ENCODE measurements at regions not wholly inside any gene's neighbourhood (a gene's known extent, or its start where the extent isn't known, plus 50 kb on each side); places are given as distances from the start of the nearest gene placed in this dataset.

DNA sequence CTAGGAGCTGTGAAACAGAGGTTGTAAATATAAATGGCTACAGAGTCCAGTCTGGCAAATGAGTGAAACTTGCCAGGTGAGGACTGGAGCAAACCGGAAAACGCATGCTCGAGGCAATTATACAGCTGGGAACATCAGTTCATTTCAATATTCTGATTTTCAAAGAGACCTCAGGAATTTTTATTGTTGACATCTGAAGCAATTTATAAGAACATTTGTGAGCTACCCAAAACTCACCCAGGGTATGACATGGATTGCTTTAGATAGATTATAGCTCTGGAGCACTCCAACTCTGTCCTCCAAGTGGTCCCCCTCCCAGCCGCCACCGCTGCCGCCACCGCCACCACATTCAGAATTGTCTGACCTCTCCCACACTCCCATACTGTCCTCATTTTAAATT lies 84.6 kb upstream of the GRAMD2B start:
- no peak for TF ChIP-seq TAF1 (IDR thresholded peaks at IDR 0.05; ENCODE audit: low read depth)
- no peak for TF ChIP-seq EP300 (IDR thresholded peaks at IDR 0.05; ENCODE audit: borderline replicate concordance)
- TF ChIP-seq RAD21 (IDR thresholded peaks at IDR 0.05; ENCODE audit: low read depth): no peak
- no peak for TF ChIP-seq EGR1 (IDR thresholded peaks at IDR 0.05)
- no peak for TF ChIP-seq USF1 (IDR thresholded peaks at IDR 0.05)
- TF ChIP-seq FOXM1 (IDR thresholded peaks at IDR 0.05; ENCODE audit: borderline replicate concordance, low read depth): no peak
- TF ChIP-seq CREB1 (IDR thresholded peaks at IDR 0.05; ENCODE audit: low read depth): no peak
- TF ChIP-seq NFIC (IDR thresholded peaks at IDR 0.05): no peak
- no peak for TF ChIP-seq REST (IDR thresholded peaks at IDR 0.05; ENCODE audit: low read depth)
- no peak for TF ChIP-seq CEBPB (IDR thresholded peaks at IDR 0.05)
- no peak for TF ChIP-seq TCF12 (IDR thresholded peaks at IDR 0.05; ENCODE audit: low read depth)
- TF ChIP-seq, protein P1, sequence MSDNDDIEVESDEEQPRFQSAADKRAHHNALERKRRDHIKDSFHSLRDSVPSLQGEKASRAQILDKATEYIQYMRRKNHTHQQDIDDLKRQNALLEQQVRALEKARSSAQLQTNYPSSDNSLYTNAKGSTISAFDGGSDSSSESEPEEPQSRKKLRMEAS (IDR thresholded peaks at IDR 0.05): no peak
- TF ChIP-seq TEAD4 (IDR thresholded peaks at IDR 0.05): no peak
- no peak for TF ChIP-seq ZBTB7A (IDR thresholded peaks at IDR 0.05; ENCODE audit: low read depth)
- no peak for TF ChIP-seq YY1 (IDR thresholded peaks at IDR 0.05; ENCODE audit: low read depth)

- TF ChIP-seq RAD21 (IDR thresholded peaks at IDR 0.05; ENCODE audit: low read depth) (peak; percentile 95), NFIC (IDR thresholded peaks at IDR 0.05) (no peak), FOXM1 (IDR thresholded peaks at IDR 0.05; ENCODE audit: borderline replicate concordance, low read depth) (no peak)
Observed at GRCh38 chr5:126339215-126339805, 83.9 kb upstream of the GRAMD2B start.

DNA sequence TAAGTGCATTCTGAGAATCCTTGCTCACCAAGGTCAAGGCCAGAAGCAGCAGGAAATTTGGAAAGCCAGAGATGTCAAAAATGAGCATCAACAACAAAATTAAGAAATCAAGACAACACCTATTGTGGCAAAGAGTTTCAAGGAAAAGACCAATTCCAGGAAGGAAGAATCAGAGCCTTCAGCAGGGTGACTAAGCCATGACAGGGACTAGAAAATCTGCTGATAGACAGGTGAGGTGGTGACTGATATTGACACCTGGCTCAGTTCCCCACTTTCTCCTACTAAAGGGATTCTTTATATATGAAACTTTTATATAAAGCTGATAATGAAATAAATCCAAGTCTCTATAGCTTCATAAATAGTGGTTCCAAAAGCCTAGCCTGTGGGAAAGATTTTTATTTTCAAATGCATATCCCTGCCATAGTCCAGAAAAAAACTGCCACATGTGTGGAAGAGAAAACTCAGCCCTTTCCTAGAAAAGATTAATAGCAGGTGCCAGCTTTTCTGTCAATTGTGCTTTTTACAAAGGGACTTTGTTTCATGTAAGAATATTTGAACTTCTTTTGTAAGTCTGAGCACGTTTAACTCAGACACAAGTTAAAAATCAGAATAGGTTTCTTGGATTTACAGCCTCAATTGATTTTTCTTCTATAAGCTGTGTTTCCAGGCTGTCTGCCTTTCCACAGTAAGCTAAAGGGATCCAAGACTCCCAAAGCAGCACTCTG lies 81.1 kb upstream of the GRAMD2B start:
- TF ChIP-seq CEBPB (IDR thresholded peaks at IDR 0.05) (no peak), TAF1 (IDR thresholded peaks at IDR 0.05; ENCODE audit: low read depth) (no peak), EGR1 (IDR thresholded peaks at IDR 0.05) (no peak), EP300 (IDR thresholded peaks at IDR 0.05; ENCODE audit: borderline replicate concordance) (no peak), ZBTB7A (IDR thresholded peaks at IDR 0.05; ENCODE audit: low read depth) (no peak), REST (IDR thresholded peaks at IDR 0.05; ENCODE audit: low read depth) (no peak), FOXM1 (IDR thresholded peaks at IDR 0.05; ENCODE audit: borderline replicate concordance, low read depth) (no peak), CREB1 (IDR thresholded peaks at IDR 0.05; ENCODE audit: low read depth) (no peak), NFIC (IDR thresholded peaks at IDR 0.05) (no peak), YY1 (IDR thresholded peaks at IDR 0.05; ENCODE audit: low read depth) (no peak)
- TF ChIP-seq, protein P1 (IDR thresholded peaks at IDR 0.05): no peak

DNA sequence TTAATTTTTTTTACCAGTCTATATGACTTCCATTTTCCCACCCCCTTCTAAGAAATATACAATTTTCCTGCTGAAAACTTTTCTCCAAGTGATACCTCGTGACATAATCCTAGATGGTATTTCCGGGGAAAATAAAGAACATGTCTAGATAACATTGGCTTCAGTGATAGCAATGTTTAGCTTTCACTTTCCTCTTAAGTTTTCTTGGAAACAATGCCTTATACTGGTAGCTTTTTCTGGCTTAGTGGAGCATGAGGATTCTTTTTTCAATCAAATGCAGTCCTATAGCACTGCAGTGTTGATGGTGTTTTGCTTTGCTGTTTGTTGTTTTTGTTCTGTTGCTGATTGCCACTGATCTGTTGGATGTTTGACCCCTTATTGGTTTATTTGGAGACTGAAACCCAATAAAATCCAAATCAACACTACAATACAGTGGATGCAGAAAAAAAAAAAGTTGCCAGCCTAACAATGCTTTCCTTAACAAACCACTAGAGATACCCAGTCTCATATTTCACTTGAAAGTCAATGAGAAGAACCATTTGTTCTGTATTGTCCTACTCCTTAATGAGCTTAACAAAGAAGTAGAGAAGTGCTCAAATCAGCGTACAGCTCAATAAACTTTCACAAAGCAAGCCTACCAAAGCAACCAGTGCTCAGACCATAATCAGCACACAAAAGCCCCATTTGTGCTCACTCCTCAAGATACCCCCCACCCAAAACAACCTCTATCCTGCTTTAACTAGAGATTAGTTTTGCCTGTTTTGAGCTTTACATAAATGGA lies 74.2 kb upstream of the GRAMD2B start:
- TF ChIP-seq FOXM1 (IDR thresholded peaks at IDR 0.05; ENCODE audit: borderline replicate concordance, low read depth) (no peak), EGR1 (IDR thresholded peaks at IDR 0.05) (no peak), CEBPB (IDR thresholded peaks at IDR 0.05) (no peak), TAF1 (IDR thresholded peaks at IDR 0.05; ENCODE audit: low read depth) (no peak)

DNA sequence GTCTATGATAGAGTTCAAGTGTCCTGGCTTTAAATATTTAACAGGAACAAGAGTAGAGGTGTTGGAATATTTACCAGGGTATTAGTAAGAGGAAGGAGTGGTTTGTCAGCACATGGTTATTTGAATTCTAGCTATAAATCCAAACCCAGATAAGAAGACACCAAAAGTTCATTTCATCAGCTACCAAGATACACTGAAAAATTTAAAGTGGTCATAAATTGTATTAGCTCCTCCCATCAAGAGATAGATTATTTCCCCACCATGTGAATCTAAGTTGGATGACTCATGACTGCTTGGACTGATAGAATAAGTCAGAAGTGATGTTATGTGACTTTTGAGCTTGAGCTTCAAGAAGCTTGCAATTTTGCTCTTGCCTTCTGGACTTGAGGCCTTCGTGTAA lies 72.1 kb upstream of the GRAMD2B start:
- no peak for TF ChIP-seq CEBPB (IDR thresholded peaks at IDR 0.05)
- TF ChIP-seq, protein P1 (IDR thresholded peaks at IDR 0.05): no peak
- TF ChIP-seq CREB1 (IDR thresholded peaks at IDR 0.05; ENCODE audit: low read depth): no peak
- no peak for TF ChIP-seq FOXM1 (IDR thresholded peaks at IDR 0.05; ENCODE audit: borderline replicate concordance, low read depth)
- TF ChIP-seq TCF12 (IDR thresholded peaks at IDR 0.05; ENCODE audit: low read depth): no peak
- no peak for TF ChIP-seq RAD21 (IDR thresholded peaks at IDR 0.05; ENCODE audit: low read depth)
- no peak for TF ChIP-seq REST (IDR thresholded peaks at IDR 0.05; ENCODE audit: low read depth)
- no peak for TF ChIP-seq EP300 (IDR thresholded peaks at IDR 0.05; ENCODE audit: borderline replicate concordance)
- no peak for TF ChIP-seq ZBTB7A (IDR thresholded peaks at IDR 0.05; ENCODE audit: low read depth)
- TF ChIP-seq YY1 (IDR thresholded peaks at IDR 0.05; ENCODE audit: low read depth): no peak
- TF ChIP-seq NFIC (IDR thresholded peaks at IDR 0.05): no peak
- no peak for TF ChIP-seq EGR1 (IDR thresholded peaks at IDR 0.05)
- no peak for TF ChIP-seq USF1 (IDR thresholded peaks at IDR 0.05)
- TF ChIP-seq TEAD4 (IDR thresholded peaks at IDR 0.05): no peak
- TF ChIP-seq TAF1 (IDR thresholded peaks at IDR 0.05; ENCODE audit: low read depth): no peak
